ENCODE measurements at regions not wholly inside any gene's neighbourhood (a gene's known extent, or its start where the extent isn't known, plus 50 kb on each side); places are given as distances from the start of the nearest gene placed in this dataset.

- TF ChIP-seq E2F5 (CRISPR knock-in tag; IDR thresholded peaks at IDR 0.05), result no peak
- TF ChIP-seq NFE2L1 (CRISPR knock-in tag; IDR thresholded peaks at IDR 0.05), result no peak
- TF ChIP-seq ZNF317 (CRISPR knock-in tag; IDR thresholded peaks at IDR 0.05; ENCODE audit: borderline replicate concordance, low read depth), result no peak
- TF ChIP-seq STAT6 (CRISPR knock-in tag; conservative IDR thresholded peaks at IDR 0.05; ENCODE audit: low read depth), result no peak
- TF ChIP-seq CREM (CRISPR knock-in tag; IDR thresholded peaks at IDR 0.05), result no peak
- TF ChIP-seq JUN (CRISPR knock-in tag; IDR thresholded peaks at IDR 0.05), result no peak
Observed at GRCh38 chr14:104422837-104423681, 156.5 kb upstream of the C14orf180 start (continued).

GRCh38 chr14:104423701-104424405, 155.7 kb upstream of the C14orf180 start:
- H3K27me3 Mint-ChIP-seq (ENCODE audit: low read depth), result no peaks in the 10 kb centered on the region
- no peaks in the 10 kb centered on the region for H3K36me3 Mint-ChIP-seq
- ChIA-PET CTCF (interaction anchor here (1.7 kb wide), 1 partner anchor 50 kb away, joined by 5 read pairs; no protein-coding TSS in a partner anchor), POLR2A (no interaction called here)
- H3K9me3 Mint-ChIP-seq, result no peaks in the 10 kb centered on the region
- DNase-seq (ENCODE audit: low spot score) (no peak), ATAC-seq (no peak)
- H3K4me1 Mint-ChIP-seq, result peaks cover 11% of the 10 kb centered on the region
- H3K27ac Mint-ChIP-seq, result no peak overlapping the region
- no peak overlapping the region for H3K4me3 Mint-ChIP-seq
- TF ChIP-seq ZSCAN18 (CRISPR knock-in tag; IDR thresholded peaks at IDR 0.05) (no peak), AR (CRISPR knock-in tag; IDR thresholded peaks at IDR 0.05) (no peak), ZNF512 (CRISPR knock-in tag; IDR thresholded peaks at IDR 0.05; ENCODE audit: borderline replicate concordance) (no peak), OVOL2 (CRISPR knock-in tag; IDR thresholded peaks at IDR 0.05; ENCODE audit: borderline replicate concordance) (no peak), GTF2I (CRISPR knock-in tag; conservative IDR thresholded peaks at IDR 0.05) (no peak), RORB (CRISPR knock-in tag; IDR thresholded peaks at IDR 0.05) (no peak), IRF2 (CRISPR knock-in tag; IDR thresholded peaks at IDR 0.05; ENCODE audit: borderline replicate concordance, low read depth) (no peak), ZBTB21 (CRISPR knock-in tag; IDR thresholded peaks at IDR 0.05; ENCODE audit: borderline replicate concordance) (no peak), ESRRA (CRISPR knock-in tag; IDR thresholded peaks at IDR 0.05; ENCODE audit: borderline replicate concordance) (no peak), RELA (CRISPR knock-in tag; IDR thresholded peaks at IDR 0.05; ENCODE audit: borderline replicate concordance) (no peak), MYBL2 (CRISPR knock-in tag; IDR thresholded peaks at IDR 0.05) (no peak), E2F4 (CRISPR knock-in tag; IDR thresholded peaks at IDR 0.05; ENCODE audit: borderline replicate concordance, low read depth) (no peak), MXD4 (CRISPR knock-in tag; IDR thresholded peaks at IDR 0.05; ENCODE audit: borderline replicate concordance) (no peak), FOXK1 (CRISPR knock-in tag; IDR thresholded peaks at IDR 0.05) (no peak)

All from WTC11 (cell line).